HuH-7.5 (cell line): ENCODE measurements at regions not wholly inside any gene's neighbourhood (a gene's known extent, or its start where the extent isn't known, plus 50 kb on each side); places are given as distances from the start of the nearest gene placed in this dataset.

Experiments
- DNase-seq: peaks from one replicate; pipeline ENCODE4 v3.0.0; 2011; ENCODE audit warnings: low spot score

DNA sequence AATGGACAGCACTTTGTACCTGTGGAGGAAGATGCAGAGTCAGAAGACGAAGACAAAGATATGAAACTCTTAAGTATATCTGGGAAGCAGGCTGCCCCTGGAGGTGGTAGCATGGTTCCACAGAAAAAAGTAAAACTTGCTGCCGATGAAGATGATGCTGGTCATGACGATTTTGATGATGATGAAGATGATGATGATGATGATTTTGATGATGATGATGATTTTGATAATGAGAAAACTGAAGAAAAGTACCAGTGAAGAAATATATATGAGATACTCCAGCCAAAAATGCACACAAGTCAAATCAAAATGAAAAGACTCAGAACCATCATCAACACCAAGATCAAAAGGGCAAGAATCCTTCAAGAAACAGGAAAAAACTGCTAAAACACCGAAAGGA, 268.5 kb upstream of the EEF2KMT start:
- DNase-seq: no peak

DNA sequence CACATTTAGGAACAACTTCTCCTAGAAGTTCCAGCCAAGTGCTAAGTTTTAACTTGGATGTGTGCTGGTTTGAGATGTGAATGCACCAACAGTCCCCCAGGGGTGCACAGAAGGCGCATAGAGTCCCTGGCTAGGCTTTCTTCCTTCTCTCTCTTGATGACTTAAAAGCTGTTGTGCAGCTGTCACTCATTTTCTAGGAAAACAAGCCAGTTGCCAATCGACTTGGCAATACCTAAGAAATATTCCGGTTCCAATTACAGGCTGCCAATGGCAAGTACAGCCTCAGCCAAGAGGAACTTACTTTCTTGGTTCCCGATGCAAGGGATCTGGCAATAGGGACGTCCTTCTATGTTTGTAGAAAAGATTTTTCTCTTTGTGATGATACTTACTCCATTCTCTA, 266.6 kb upstream of the EEF2KMT start:
- no peak for DNase-seq

- DNase-seq: no peak
Measured at GRCh38 chr16:5361322-5361721, 263.7 kb upstream of the EEF2KMT start.

DNA sequence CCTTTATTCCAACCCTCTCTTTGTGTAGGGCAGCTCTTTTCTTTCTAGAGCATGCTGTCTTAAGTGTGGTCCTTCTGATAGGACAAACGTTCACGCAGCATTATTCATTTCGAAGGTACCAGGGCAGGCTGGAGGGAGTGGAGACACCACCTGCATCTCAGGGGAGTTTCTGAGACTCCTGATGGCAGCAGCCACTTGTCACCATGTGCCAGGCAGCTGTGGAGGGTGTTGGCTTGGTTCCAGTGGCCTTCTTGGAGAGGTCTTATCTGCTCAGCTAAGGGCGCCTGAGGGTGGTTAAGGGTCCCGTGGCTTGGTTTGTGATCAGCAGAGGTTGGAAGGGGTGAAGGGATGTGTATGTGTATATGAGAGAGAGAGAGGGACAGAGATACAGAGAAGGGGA, 257.1 kb upstream of the EEF2KMT start:
- no peak for DNase-seq

DNA sequence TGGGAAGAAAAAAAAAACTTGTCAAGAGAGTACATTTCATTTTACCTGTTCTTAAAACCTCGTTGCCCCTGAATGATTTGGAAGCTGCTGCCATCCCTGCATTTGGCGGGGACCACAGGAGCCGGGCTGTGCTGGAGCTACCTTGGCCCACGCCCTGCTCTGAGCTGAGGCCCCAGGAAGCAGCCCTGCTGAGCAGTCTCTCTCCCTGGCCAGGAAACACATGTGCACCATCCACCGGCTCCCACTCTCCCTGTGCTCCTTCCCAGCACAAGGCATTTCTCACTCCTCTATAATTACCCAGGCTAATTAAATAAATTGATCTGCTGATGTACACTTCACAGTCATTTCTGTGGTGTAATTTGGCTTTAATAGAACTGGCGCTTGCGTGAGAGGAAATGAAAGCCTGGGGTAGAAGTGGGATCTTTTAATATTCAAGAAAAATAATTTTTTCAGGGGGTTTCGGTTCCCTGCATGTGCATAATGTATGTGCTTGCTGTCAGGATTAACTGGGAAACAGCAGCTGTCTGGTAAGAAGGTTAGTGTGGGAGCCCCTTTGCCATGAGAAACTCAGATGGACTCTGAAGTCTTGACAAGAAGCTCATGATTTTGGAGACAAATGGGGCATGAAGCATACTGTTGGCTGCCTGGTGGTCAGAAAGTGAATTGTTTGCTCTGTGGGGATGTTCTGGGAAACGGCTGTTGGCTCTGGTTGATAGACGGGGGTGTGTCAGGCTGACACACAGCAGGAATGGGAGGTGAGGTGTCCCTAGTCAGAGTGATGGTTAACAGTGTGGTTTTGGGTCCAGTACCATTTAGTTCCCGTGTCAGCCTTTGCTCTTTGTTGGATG, 252.3 kb upstream of the EEF2KMT start:
- no peak for DNase-seq

DNA sequence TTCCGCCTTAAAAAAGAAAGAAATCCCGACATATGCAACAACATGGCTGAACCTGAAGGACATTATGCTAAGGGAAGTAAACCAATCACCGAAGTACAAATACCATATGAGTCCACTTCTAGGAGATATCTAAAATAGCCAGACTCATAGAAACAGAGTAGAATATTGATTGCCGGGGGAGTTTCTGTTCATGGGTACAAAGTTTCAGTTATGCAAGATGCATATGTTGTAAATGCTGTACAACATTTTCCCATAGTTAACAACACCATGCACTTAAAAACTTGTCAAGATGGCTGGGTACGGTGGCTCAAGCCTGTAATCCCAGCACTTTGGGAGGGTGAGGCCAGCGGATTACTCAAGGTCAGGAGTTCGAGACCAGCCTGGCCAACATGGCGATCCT, 251.5 kb upstream of the EEF2KMT start:
- no peak for DNase-seq

GRCh38 chr16:5347561-5347960, 250.0 kb upstream of the EEF2KMT start:
- no peak for DNase-seq

- no peak for DNase-seq
Measured at GRCh38 chr16:5336941-5337340, 239.3 kb upstream of the EEF2KMT start.

DNA sequence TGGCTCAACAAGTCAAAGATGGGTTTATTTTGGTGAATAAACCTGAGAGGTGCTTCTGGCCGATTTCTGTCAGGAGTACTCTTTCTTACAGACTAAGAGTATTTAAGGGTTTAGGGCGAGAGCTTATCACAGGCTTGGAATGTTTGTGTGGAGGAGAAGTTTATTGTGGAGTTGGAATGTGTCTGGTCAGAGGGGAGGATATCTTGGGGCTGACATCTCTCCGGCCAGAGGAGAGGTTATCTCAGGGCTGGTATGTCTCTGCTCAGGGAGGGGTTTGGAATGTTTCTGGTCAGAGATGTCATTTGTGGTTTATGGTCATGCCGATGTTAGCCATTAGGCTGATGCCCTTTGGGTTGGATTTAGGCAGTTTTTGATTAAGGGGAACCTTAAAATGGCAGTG, 236.4 kb upstream of the EEF2KMT start:
- DNase-seq: no peak

GRCh38 chr16:5333126-5333525, 235.5 kb upstream of the EEF2KMT start:
- no peak for DNase-seq

- DNase-seq: no peak
Measured at GRCh38 chr16:5330058-5330457, 232.5 kb upstream of the EEF2KMT start.

DNA sequence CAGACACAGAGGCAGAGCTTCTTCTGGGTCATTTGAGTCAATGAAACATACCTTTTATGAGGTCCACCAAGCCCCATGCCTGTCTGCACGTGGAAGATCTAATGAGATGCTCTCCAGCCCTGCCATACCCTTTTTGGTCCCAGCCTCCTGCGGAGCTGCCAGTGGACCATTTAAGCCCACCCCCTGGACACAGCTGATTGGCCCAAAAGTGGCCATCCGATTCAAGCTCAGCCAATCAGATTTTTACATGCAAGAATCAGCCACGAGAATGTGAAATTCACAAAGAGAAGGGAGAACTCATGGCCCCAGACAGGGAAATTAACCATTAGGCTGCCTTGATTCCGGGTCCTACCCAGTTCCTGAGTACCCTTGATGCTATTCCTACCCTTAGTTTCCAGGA, 231.0 kb upstream of the EEF2KMT start:
- no peak for DNase-seq

GRCh38 chr16:5326395-5326794, 228.8 kb upstream of the EEF2KMT start:
- DNase-seq: no peak

DNA sequence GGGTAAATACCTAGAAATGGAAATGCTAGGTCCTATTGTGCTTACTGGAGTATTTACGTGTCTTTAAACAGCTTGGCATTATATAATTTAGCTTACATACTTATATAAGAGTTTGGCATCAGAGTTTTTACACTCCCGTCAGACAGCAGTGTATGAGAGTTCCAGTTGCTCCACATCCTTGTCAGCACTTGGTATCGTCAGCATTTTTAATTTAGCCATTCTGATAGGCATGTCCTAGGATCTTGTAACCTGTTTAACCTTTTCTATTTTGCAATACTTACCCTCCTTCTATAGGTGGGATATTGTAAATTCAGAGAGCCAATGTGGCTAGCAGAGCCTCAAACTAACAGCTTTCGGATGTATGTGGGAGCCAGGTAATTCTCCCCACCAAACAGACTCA, 228.3 kb upstream of the EEF2KMT start:
- DNase-seq: no peak

GRCh38 chr16:5323284-5324141, 225.9 kb upstream of the EEF2KMT start:
- DNase-seq: no peak

- DNase-seq: no peak
Measured at GRCh38 chr16:5321930-5322329, 224.3 kb upstream of the EEF2KMT start.

DNA sequence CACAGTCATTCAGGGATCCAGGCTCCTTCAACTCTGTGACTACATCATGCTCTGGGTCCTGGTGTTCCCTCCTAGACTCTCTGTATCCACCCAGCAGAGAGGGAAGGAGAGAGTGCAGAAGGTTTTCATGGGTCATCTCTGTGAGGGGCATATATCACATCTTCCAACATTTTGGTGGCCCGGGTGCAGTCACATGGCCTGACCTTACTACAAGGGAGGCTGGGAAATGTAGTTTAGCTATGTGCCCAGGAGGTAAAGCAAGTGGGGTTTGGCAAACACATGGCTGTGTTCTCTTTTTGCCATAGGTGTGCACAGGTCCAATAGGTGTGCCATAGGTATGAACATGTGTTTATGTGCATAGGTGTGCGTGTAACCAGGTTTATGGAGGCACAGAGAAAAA, 222.2 kb upstream of the EEF2KMT start:
- no peak for DNase-seq

DNA sequence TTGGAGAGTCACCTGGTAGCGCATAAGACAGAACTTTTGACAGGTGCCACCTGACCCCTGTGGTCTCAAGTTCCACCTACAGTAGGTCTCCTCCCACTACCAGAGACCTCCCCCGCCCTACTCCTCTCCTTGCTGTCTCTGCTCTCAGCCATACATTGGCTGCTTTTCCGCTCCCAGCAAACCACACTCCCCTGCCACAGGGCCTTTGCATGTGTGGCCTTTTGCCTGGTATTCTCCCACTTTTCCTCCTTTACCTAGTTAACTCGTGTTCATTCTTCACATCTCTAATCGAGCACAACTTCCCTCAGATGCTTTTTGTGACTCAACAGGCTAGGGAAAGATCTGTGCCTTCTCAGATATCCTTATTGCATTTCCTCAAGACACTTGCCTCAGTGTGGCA, 218.3 kb upstream of the EEF2KMT start:
- DNase-seq: no peak

GRCh38 chr16:5314377-5314776, 216.8 kb upstream of the EEF2KMT start:
- no peak for DNase-seq

- DNase-seq: no peak
Measured at GRCh38 chr16:5309946-5310611, 212.5 kb upstream of the EEF2KMT start.

DNA sequence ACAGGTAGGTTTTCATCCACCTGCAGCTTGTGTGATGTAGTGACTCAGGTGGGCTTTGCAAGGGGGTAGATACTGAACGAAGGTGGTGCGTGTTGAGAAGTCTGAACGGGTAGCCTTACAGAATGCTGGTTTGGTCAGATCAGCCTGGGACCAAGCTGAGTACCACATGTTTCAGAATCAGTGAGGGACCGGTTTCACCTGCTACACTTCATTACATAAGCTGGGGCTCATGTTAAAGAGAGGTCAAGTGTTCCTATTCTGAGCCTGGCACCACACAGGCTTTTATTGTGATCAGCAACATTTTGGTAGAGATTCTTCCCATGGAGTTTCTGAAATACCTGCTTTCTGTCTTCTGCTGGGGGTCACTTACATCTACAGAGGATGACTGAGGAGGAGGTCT, 207.4 kb upstream of the EEF2KMT start:
- no peak for DNase-seq

DNA sequence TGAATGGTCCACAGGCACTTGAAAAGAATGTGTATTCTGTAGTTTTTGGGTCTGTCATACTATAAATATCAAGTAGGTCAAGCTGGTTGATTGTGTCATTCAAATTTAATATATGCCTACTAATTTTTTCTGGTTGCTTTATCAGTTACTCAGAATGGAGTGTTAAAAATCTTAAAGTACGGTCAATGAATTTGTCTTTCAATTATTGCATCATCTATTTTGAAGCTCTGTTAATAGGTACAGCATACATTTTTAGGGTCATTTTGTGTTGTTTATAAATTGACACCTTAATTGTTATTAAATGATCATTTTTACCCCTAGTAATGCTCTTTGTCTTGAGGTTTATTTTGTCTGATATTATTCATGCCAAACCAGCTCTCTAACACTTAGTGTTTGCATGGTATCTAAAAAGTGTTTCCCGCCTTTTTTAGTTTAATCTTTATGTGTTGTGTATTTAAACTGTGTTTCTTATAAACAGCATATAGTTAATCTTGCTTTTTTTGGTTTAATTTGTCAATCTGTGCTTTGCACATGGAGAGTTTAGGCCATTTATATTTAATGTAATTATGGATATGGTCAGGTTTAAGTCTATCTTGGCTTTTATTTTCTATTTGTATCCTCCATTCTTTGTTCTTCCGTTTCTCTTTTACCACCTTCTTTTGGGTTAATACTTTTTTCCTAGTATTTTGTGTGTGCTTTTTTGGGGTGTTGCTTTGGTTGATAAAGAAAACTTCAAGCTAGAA, 204.9 kb upstream of the EEF2KMT start:
- no peak for DNase-seq
